ENCODE measurements at regions not wholly inside any gene's neighbourhood (a gene's known extent, or its start where the extent isn't known, plus 50 kb on each side); places are given as distances from the start of the nearest gene placed in this dataset.

DNA sequence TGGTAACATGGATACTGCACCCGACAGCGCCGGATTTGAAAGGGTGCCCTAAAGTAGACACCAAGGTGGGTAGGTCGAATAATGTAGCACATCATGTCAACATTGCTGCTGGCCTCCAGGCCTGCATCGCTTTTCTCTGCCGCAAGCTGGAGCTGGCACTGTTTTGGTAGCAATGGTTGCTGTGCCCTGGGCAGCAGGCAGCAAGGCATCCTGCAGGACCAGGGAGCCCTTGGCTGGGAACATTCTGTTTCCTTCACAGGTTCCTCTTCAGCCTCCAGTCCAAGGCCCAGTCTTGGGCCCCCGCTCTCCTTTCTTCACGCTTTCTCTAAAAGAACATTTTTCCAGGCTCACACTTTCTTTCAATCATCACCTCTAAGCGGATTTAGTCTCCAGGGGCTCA is 365.8 kb upstream of the JARID2 start:
- DNase-seq = no peak
- Mint-ChIP-seq H3K4me1 (peaks cover 64 to 71% of the 10 kb centered on the region in 2 experiments), H3K27ac (peak overlapping the region; percentile 0 to 1 (median 1); a peak in 3 of 7 replicates), H3K4me3 (no peak overlapping the region), H3K36me3 (ENCODE audit: insufficient read depth in 1 of 3, low read depth in 3 of 3) (no peaks in the 10 kb centered on the region), H3K9me3 (no peaks in the 10 kb centered on the region), H3K27me3 (ENCODE audit: low read depth) (no peaks in the 10 kb centered on the region; the same call in 1 of the 2 replicates)
- Histone ChIP-seq H2BK12ac (ENCODE audit: insufficient read length, low read depth, low read length) (no peak overlapping the region), H3K4ac (ENCODE audit: low read depth, low read length) (no peak overlapping the region), H3K18ac (ENCODE audit: insufficient read length, low read depth, low read length) (no peak overlapping the region), H3K79me2 (ENCODE audit: insufficient read depth, low read length) (peaks cover 6% of the 10 kb centered on the region; the same call in 1 of the 2 replicates), H3K23ac (ENCODE audit: insufficient read length, low read depth, low read length) (no peak overlapping the region), H2BK120ac (ENCODE audit: low read depth, low read length, poor library complexity, severe bottlenecking) (no peak overlapping the region), H3K4me2 (ENCODE audit: insufficient read depth, insufficient read length, low read length) (no peak overlapping the region), H4K5ac (ENCODE audit: insufficient read length, low read depth, low read length) (no peak overlapping the region), H2AFZ (ENCODE audit: low read length) (no peak overlapping the region), H2BK15ac (ENCODE audit: low read depth, low read length) (0 out of 2 replicates have a peak overlapping the region, but pooled peaks have one; percentile 29), H2BK5ac (ENCODE audit: insufficient read length, low read length) (no peak overlapping the region), H4K91ac (ENCODE audit: insufficient read length, low read depth, low read length) (no peak overlapping the region), H2BK20ac (ENCODE audit: low read depth, low read length, poor library complexity, severe bottlenecking) (no peak overlapping the region), H3K27ac (ENCODE audit: insufficient read length, low read depth, low read length) (no peak overlapping the region), H3K4me1 (ENCODE audit: insufficient read depth, low read length) (peaks cover 25% of the 10 kb centered on the region), H3K9ac (ENCODE audit: extremely low read depth, insufficient read length, low read length) (no peak overlapping the region), H2AK5ac (ENCODE audit: insufficient read length, low read length) (no peak overlapping the region), H3K79me1 (ENCODE audit: insufficient read depth, low read depth, low read length, poor library complexity, severe bottlenecking) (no peaks in the 10 kb centered on the region), H3K23me2 (ENCODE audit: insufficient read length, low read depth, low read length, poor library complexity, severe bottlenecking) (no peaks in the 10 kb centered on the region), H3K14ac (ENCODE audit: insufficient read depth, low read length) (peak overlapping the region; percentile 24; the same call in 1 of the 2 replicates), H3T11ph (ENCODE audit: low read length) (no peak overlapping the region), H4K8ac (replicated peaks; ENCODE audit: insufficient read length, low read depth, low read length) (no peak overlapping the region), H3K9me3 (ENCODE audit: control insufficient read depth, low read depth, low read length) (no peaks in the 10 kb centered on the region), H3K56ac (ENCODE audit: insufficient read length, low read depth, low read length) (no peak overlapping the region), H3K27me3 (ENCODE audit: insufficient read depth, low read length) (no peaks in the 10 kb centered on the region), H4K20me1 (ENCODE audit: control insufficient read depth, insufficient read depth, insufficient read length) (no peaks in the 10 kb centered on the region)
- no CpG with 5 or more reads among the region's 9 CpGs for WGBS (ENCODE audit: extremely low coverage, insufficient read length, low lambda C conversion rate)
- TF ChIP-seq, protein P1, sequence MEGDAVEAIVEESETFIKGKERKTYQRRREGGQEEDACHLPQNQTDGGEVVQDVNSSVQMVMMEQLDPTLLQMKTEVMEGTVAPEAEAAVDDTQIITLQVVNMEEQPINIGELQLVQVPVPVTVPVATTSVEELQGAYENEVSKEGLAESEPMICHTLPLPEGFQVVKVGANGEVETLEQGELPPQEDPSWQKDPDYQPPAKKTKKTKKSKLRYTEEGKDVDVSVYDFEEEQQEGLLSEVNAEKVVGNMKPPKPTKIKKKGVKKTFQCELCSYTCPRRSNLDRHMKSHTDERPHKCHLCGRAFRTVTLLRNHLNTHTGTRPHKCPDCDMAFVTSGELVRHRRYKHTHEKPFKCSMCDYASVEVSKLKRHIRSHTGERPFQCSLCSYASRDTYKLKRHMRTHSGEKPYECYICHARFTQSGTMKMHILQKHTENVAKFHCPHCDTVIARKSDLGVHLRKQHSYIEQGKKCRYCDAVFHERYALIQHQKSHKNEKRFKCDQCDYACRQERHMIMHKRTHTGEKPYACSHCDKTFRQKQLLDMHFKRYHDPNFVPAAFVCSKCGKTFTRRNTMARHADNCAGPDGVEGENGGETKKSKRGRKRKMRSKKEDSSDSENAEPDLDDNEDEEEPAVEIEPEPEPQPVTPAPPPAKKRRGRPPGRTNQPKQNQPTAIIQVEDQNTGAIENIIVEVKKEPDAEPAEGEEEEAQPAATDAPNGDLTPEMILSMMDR (conservative IDR thresholded peaks at IDR 0.05) = no peak
